NT2/D1 (cell line): ENCODE measurements at regions not wholly inside any gene's neighbourhood (a gene's known extent, or its start where the extent isn't known, plus 50 kb on each side); places are given as distances from the start of the nearest gene placed in this dataset.
A peak's percentile ranks its signal among the peaks of the same experiment; 100 is the strongest.

Source experiments
- DNase-seq: peaks from one replicate; pipeline ENCODE4 v3.0.0-alpha.2; 2011; ENCODE audit warnings: low read depth, low spot score
- H3K27me3 ChIP-seq: 2 replicates; pipeline ENCODE4 v1.6.0; 2011; ENCODE audit warnings: mild to moderate bottlenecking; ENCODE audit not compliant: insufficient read length, insufficient read depth
- H3K36me3 ChIP-seq: 2 replicates; pipeline ENCODE4 v1.6.1; 2011; ENCODE audit warnings: mild to moderate bottlenecking, low read length, mixed read lengths; ENCODE audit not compliant: insufficient read depth, insufficient read length
- H3K4me1 ChIP-seq: 2 replicates; pipeline ENCODE4 v1.5.1; 2011; ENCODE audit not compliant: insufficient read depth, insufficient read length
- H3K4me3 ChIP-seq: 2 replicates; pipeline ENCODE4 v1.5.1; 2011; ENCODE audit warnings: low read depth; ENCODE audit not compliant: insufficient read length
- H3K9ac ChIP-seq: 2 replicates; pipeline ENCODE4 v1.6.0; 2011; ENCODE audit warnings: low read depth; ENCODE audit not compliant: insufficient read length
- H3K9me3 ChIP-seq: 2 replicates; pipeline ENCODE4 v1.5.1; 2011; ENCODE audit warnings: mild to moderate bottlenecking, low read length; ENCODE audit not compliant: insufficient read depth
- SUZ12 ChIP-seq: IDR thresholded peaks from 2 replicates; pipeline ENCODE4 v1.6.1; 2011; ENCODE audit not compliant: insufficient read length, insufficient read depth; ENCODE audit errors: extremely low read depth
- YY1 ChIP-seq: IDR thresholded peaks from 2 replicates; pipeline ENCODE4 v1.6.1; 2011; ENCODE audit not compliant: insufficient read length, insufficient read depth
- ZNF274 ChIP-seq: IDR thresholded peaks from 2 replicates; pipeline ENCODE4 v1.6.1; 2011; ENCODE audit warnings: mild to moderate bottlenecking, low read depth, low read length

GRCh38 chr11:69930081-69931059, 111.2 kb upstream of the FGF3 start:
- Histone ChIP-seq H3K4me1 (peaks cover 4% of the 10 kb centered on the region), H3K9ac (no peak overlapping the region), H3K27me3 (peaks cover 64% of the 10 kb centered on the region), H3K4me3 (no peak overlapping the region), H3K36me3 (no peaks in the 10 kb centered on the region), H3K9me3 (no peaks in the 10 kb centered on the region)
- TF ChIP-seq SUZ12 (no peak), ZNF274 (no peak), YY1 (no peak)
- no peak for DNase-seq

- Histone ChIP-seq H3K36me3 (no peaks in the 10 kb centered on the region), H3K4me3 (no peak overlapping the region), H3K27me3 (peaks cover 65% of the 10 kb centered on the region), H3K9me3 (no peaks in the 10 kb centered on the region), H3K9ac (no peak overlapping the region), H3K4me1 (peaks cover 4% of the 10 kb centered on the region)
- DNase-seq: no peak
- no peak for TF ChIP-seq YY1
- no peak for TF ChIP-seq SUZ12
- no peak for TF ChIP-seq ZNF274
These were observed 112.1 kb upstream of the FGF3 start for GRCh38 chr11:69931060-69931910.

- TF ChIP-seq SUZ12 (no peak), ZNF274 (no peak), YY1 (no peak)
- no peak overlapping the region for H3K4me3 ChIP-seq
- DNase-seq: no peak
- no peaks in the 10 kb centered on the region for H3K9me3 ChIP-seq
- H3K27me3 ChIP-seq: peaks cover 65% of the 10 kb centered on the region
- no peak overlapping the region for H3K9ac ChIP-seq
- no peaks in the 10 kb centered on the region for H3K36me3 ChIP-seq
- H3K4me1 ChIP-seq: peaks cover 4% of the 10 kb centered on the region
These were observed 113.0 kb upstream of the FGF3 start for GRCh38 chr11:69931994-69932910.

GRCh38 chr11:69934861-69935494, 115.8 kb upstream of the FGF3 start:
- no peaks in the 10 kb centered on the region for H3K36me3 ChIP-seq
- peaks cover 39% of the 10 kb centered on the region for H3K27me3 ChIP-seq
- peaks cover 6% of the 10 kb centered on the region for H3K4me1 ChIP-seq
- H3K9ac ChIP-seq: no peak overlapping the region
- peak; percentile 84 for DNase-seq
- H3K9me3 ChIP-seq: no peaks in the 10 kb centered on the region
- no peak overlapping the region for H3K4me3 ChIP-seq
- TF ChIP-seq SUZ12 (no peak), YY1 (no peak), ZNF274 (no peak)

GRCh38 chr11:69935941-69936505, 116.8 kb upstream of the FGF3 start:
- no peak overlapping the region for H3K9ac ChIP-seq
- no peak overlapping the region for H3K4me3 ChIP-seq
- no peaks in the 10 kb centered on the region for H3K36me3 ChIP-seq
- TF ChIP-seq YY1: no peak
- no peak for TF ChIP-seq ZNF274
- TF ChIP-seq SUZ12: no peak
- no peak for DNase-seq
- H3K4me1 ChIP-seq: peaks cover 6% of the 10 kb centered on the region
- peaks cover 29% of the 10 kb centered on the region for H3K27me3 ChIP-seq
- no peaks in the 10 kb centered on the region for H3K9me3 ChIP-seq

GRCh38 chr11:69936771-69937170, 117.6 kb upstream of the FGF3 start:
- Histone ChIP-seq H3K9ac (no peak overlapping the region), H3K36me3 (no peaks in the 10 kb centered on the region)
- TF ChIP-seq ZNF274 (no peak), SUZ12 (no peak), YY1 (no peak)

GRCh38 chr11:69938206-69938605, 119.0 kb upstream of the FGF3 start:
- H3K4me1 ChIP-seq: peaks cover 8% of the 10 kb centered on the region
- no peaks in the 10 kb centered on the region for H3K36me3 ChIP-seq
- H3K4me3 ChIP-seq: no peak overlapping the region
- H3K9ac ChIP-seq: no peak overlapping the region
- no peaks in the 10 kb centered on the region for H3K9me3 ChIP-seq
- no peak for DNase-seq
- peaks cover 20% of the 10 kb centered on the region for H3K27me3 ChIP-seq
- TF ChIP-seq SUZ12: no peak
- no peak for TF ChIP-seq ZNF274
- TF ChIP-seq YY1: no peak

More at GRCh38 chr11:69936771-69937170, 117.6 kb upstream of the FGF3 start:
- Histone ChIP-seq H3K9me3 (no peaks in the 10 kb centered on the region), H3K27me3 (peaks cover 21% of the 10 kb centered on the region), H3K4me1 (peaks cover 6% of the 10 kb centered on the region), H3K4me3 (no peak overlapping the region)
- no peak for DNase-seq
